Urothelium cell line (cell line): ENCODE measurements at regions not wholly inside any gene's neighbourhood (a gene's known extent, or its start where the extent isn't known, plus 50 kb on each side); places are given as distances from the start of the nearest gene placed in this dataset.
"Not testable (repeated sequence)": the region's sequence is repeated elsewhere in the genome, so short reads cannot be mapped to it uniquely, and the experiment has no call there.

Experiments used
- DNase-seq: peaks from one replicate; pipeline ENCODE4 v3.0.0; 2011; ENCODE audit warnings: low spot score, mixed read lengths
- FAIRE-seq: peaks from 2 replicates; lab custom pipeline; 2011; peaks lifted over from hg19 to GRCh38; lab: Jason Lieb, UNC

DNA sequence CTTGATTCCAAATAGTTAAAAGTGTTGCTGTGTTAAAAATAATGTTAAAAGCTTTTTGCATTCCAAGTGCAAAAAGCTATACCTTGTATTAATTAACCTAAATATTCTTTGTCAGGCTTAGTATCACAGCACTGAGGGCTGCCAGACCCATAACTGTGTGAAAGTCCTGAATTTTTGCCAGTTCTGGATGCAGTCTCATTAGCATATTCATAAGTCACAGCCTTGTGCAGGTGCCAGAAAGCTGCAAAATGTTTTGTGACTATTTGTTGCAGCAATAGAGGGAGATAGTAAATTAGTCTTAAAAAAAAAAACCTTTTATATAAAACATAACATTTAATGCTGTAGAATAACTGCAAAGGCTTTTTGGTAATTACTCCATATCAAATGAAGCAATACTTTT, 56.6 kb downstream of the SLITRK1 start:
- no peak for DNase-seq

DNA sequence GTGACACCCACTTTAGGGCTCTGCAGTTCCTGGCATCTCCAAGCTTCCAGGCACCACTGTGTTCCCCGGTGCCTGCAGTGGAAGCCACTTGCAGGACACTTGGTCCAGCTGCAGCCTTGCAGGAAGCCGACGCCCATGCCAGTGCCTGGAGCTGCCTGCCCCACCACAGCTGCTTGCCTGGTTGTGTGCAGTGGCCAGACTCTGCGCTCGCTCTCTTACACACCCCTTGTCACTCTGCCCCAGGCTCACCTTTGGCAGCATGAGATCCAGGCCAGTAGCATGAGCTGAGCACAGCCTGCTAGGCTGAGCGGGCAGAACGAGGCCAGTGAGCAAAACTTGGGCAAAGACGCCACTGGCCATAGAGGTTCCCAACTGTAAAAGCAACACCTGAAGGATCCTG, 57.7 kb downstream of the SLITRK1 start:
- DNase-seq (no peak), FAIRE-seq (no peak)

More for the DNA sequence above, 56.6 kb downstream of the SLITRK1 start:
- FAIRE-seq = no peak

DNA sequence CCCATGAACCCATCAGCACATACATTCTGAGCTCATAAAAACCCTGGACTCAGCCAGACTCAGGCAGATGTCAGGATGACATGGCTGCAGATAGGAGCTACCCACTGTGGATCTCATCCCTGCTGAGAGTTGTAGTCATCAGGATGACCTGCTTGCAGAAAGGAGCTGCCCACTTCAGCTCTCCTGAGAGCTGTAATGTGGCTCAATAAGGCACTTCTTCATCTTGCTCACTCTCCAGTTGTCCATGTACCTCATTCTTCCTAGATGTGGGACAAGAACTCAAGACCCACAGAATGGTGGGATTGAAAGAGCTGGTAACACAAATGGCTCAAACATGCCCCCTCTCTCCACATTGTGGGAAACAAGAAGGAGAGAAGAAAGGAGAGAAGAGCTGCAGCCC, 58.2 kb downstream of the SLITRK1 start:
- FAIRE-seq = no peak
- no peak for DNase-seq

- DNase-seq (no peak), FAIRE-seq (no peak)
Measured at GRCh38 chr13:83819611-83820010, 62.7 kb downstream of the SLITRK1 start.

DNA sequence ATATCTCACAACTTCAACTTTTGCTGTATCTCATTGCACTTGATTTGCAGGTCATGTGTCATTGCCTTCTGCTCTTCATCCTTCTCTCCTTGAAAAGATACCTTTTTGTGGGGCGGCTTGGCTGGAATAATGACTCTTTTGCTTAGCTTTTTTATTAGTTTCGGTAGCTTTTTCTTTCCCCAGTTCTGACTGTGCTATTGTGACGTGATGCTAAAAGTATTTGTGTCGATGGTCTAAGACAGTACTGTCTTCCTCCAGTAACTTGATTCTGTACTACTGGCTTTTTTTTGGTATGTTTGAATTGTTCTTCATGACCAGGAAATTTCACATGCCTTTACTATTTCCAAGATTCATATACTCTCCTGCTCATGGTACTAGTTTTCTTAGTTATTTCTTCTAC, 63.1 kb downstream of the SLITRK1 start:
- peak; percentile 7 for DNase-seq
- FAIRE-seq = no peak

DNA sequence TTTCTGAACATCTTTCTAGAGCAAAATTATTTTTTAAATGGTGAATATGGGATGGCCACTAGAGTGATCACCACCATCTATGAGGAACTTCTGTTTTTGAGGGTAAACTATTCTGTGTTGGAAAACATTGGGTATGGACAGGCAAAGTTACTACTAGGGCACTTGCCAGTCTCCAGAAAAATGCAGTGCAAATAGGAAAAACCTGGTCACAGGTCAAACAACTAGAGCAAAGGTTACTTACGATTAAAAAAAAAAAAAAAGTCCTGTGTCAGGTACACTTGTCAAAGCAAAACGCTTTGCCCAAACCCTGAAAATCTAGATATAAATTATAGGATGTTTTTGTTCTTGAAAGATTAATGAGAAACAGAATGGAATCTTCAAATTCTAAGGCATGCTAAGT, 66.2 kb downstream of the SLITRK1 start:
- no peak for FAIRE-seq

DNA sequence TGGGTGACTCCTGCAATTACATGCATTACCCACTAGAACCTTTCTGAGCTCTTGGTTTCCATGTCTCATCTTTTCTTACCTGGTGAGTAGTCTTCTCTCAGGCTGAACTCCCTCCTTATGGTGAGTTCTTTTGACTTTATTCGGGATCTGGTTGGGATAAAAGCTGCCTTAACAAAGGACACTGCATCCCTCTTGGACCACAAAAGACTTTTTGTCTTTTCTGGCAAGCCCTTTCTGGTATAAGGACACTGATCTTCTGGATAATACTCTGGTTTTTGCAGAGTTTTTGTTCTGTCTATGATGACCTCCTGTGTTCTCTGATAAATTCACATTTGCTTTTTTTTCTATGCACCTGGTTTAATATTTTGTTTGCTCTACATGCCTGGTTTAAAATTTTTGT, 66.7 kb downstream of the SLITRK1 start:
- no peak for DNase-seq
- no peak for FAIRE-seq

More for the DNA sequence above, 66.2 kb downstream of the SLITRK1 start:
- no peak for DNase-seq

DNA sequence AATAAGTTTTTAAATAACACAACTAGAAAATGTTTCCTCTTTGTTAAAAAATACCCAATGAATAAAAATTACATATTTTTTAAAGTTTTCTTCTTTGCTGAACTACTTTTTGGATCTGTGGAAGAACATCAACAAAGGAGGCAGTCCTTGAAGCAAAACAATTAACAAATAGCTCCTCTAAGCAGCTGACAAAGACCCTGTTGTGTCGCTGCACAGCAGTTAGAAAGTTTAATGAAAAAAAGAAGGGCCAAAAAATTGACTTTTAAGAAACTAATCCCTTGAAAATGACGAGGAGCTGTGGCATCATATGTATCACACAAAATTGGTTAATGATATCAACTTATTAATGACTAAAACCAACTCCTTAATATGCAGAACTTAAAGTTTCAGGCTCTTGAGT, 72.1 kb downstream of the SLITRK1 start:
- FAIRE-seq (no peak), DNase-seq (no peak)

DNA sequence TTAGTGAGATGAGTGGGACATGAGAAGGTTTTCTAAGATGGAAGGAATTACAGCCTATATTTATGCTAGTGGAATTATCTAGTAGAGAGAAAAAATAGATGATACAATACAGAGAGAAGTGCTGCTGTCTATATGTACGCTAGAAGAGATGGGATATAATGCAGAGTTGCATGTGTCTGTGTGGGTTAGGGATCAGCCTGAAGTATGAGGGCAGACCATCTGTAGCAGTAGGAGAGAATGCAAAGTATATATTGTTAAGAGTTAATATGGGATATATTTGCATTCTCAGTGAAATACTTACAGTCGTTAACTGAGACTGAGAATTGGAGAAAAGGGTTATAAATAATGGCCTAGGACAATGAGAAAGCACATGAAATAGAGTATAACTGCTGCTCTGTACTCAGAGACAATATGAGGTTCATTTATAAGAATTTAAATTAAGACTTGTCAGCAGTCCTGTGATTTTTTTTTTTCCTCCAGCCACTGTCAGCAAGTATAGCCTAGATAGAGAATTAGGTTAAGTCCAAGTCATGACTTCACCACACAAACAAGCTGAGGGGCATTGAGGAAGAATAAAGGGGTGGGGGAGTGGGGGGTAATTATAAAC, 77.8 kb downstream of the SLITRK1 start:
- DNase-seq (no peak), FAIRE-seq (no peak)

- no peak for FAIRE-seq
- DNase-seq = no peak
Measured at GRCh38 chr13:83798731-83799130, 83.5 kb downstream of the SLITRK1 start.

- DNase-seq (no peak), FAIRE-seq (no peak)
Measured at GRCh38 chr13:83796364-83796763, 85.9 kb downstream of the SLITRK1 start.

DNA sequence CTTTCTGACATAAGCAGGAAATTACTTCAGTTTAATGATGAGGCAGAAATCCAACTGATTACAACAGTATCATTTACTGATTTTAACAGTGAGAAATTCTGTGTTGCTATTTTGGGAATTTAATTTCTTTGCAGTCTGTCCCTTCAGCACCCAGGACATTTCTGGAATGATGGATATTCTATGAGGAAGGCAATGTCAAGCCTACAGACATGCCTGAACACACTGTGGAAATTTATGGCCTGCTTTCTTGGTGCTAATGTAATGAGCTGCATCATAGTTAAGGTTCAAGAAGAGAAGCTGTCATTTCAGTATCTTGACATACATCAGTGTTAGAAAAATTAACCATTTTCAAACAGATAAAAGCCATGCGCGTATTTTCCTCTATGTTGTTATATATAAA, 87.7 kb downstream of the SLITRK1 start:
- DNase-seq (no peak), FAIRE-seq (no peak)

DNA sequence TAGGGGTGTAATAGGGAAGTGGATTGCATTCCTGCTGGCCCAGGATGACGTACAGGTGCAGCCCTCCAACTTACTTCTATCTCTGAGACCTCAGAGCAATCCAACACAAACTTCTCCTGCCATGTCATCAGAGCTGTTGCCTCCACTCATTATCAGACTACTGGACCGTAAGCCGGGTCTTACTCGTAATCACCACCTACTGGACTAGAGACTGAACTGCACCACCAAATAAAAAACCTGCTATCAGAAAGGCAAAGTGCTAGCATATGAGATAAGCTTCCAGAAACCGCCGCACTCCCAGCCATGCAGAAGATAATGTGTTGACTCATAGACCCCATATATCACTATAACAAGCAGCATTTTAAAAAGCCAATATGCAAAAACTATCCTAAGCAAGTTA, 102.0 kb downstream of the SLITRK1 start:
- peak; percentile 4 for DNase-seq

DNA sequence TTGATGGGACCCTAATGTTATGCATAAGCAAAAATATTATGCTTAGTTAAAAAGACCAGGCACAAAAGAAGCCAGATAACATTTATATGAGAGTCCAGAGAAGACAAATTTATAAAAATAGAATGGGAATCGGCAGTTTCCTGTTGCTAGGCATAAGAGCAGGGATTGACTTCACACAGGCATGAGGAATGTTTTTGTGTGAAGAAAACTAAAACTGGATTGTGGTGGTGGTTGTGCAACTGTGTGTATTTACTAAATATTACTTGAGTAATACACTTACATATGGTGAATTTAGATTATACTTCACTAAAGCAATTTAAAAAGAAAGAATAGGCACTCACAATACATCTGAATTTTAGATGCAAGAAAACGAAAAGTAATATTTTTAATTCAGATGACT, 108.3 kb downstream of the SLITRK1 start:
- no peak for FAIRE-seq

More for the DNA sequence above, 102.0 kb downstream of the SLITRK1 start:
- no peak for FAIRE-seq

GRCh38 chr13:83765796-83766195, 116.5 kb downstream of the SLITRK1 start:
- DNase-seq = no peak
- no peak for FAIRE-seq

More for the DNA sequence above, 108.3 kb downstream of the SLITRK1 start:
- DNase-seq = no peak

- DNase-seq = no peak
- FAIRE-seq = no peak
Measured at GRCh38 chr13:83761631-83762030, 120.6 kb downstream of the SLITRK1 start.

DNA sequence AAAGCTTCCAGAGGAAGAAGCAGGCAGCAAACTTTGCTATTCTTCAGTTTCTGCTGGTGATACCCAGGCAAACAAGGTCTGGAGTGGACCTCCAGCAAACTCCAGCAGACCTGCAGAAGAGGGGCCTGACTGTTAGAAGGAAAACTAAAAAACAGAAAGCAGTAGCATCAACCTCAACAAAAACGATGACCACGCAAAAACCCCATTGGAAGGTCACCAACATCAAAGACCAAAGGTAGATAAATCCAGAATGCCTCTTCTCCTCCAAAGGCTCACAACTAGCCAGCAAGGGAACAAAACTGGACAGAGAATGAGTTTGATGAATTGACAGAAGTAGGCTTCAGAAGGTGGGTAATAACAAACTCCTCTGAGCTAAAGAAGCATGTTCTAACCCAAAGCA, 127.1 kb downstream of the SLITRK1 start:
- not testable (repeated sequence) for FAIRE-seq

DNA sequence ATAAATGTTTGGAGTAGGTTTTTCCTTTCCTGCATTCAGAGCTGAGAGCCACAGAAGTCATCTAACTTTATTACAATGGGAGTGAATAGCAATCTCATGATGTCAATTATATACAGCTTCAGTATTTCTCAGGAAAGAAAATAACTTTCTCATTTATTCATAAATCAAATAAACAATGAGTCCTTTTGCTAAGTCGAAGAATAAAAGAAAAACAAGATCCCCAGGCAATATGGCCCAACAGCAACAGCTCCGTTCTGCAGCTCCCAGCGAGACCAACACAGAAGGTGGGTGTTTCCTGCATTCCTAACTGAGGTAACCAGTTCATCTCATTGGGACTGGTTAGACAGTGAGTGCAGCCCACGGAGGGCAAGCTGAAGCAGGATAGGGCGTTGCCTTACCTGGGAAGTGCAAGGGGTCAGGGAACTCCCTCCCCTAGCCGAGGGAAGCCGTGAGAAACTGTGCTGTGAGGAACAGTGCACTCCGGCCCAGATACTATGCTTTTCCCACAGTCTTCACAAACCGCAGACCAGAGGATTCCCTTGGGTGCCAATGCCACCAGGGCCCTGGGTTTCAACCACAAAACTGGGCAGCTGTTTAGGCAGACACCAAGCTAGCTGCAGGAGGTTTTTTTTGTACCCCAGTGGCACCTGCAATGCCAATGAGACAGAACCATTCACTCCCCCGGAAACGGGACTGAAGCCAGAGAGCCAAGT, 128.2 kb downstream of the SLITRK1 start:
- DNase-seq = no peak
- no peak for FAIRE-seq

More for the DNA sequence above, 127.1 kb downstream of the SLITRK1 start:
- DNase-seq = not testable (repeated sequence)

DNA sequence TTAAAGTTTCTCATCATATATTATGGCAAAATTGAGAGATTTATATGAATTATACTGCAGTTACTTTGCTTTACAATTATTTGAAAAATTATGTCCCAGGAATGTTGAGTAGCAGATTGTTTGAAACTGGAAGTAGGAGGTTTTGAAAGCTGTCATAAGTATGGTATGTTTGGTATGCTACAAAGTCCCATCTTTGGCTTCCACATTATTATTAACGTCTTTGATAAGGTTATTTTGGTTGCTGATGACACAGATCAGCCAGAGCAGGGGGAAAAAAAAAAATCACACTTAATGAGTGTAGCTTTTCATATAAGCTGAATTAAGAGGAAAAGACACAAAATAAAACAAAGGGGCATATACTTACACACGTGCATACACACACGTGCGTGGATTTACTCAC, 130.1 kb downstream of the SLITRK1 start:
- FAIRE-seq = no peak
- peak; percentile 5 for DNase-seq

GRCh38 chr13:83740622-83741021, 141.7 kb downstream of the SLITRK1 start:
- no peak for FAIRE-seq
- no peak for DNase-seq

DNA sequence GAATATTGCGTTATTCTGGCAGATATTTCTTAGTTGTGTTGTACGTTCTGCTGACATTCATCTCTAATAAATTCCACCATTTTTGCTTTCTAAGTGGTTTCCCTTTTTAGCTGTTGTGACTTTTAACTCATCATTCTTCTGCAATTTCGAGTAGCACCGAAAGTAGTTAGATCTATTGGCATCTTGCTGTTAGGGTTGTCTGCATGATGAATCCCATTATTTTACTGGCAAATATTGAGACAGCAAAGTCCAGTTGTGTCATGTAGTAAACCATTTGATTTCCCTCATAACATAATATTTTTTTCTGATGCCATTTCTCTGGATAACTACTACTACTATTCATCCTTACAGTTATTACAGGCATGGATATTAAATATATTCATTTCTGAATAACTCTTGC, 143.9 kb downstream of the SLITRK1 start:
- DNase-seq = no peak

DNA sequence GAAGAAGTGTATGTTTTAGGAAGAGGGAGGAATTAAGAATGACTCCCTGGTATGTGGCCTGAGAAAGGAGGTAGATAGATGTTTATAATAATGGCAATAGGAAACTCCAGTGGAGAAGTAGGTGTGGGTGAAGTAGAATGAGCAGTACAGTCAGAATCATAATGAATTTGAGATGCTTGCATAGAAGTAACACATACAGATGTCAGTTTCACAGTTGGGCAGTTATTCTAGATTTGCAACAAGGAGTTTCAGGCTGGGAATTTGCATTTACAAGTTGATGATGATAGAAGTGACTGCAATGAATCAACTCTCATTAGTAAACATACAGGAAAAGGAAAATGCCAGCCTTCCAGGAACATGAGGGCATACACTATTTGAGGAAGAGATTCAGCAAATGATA, 149.0 kb downstream of the SLITRK1 start:
- FAIRE-seq = no peak
- no peak for DNase-seq

More for the DNA sequence above, 143.9 kb downstream of the SLITRK1 start:
- no peak for FAIRE-seq

DNA sequence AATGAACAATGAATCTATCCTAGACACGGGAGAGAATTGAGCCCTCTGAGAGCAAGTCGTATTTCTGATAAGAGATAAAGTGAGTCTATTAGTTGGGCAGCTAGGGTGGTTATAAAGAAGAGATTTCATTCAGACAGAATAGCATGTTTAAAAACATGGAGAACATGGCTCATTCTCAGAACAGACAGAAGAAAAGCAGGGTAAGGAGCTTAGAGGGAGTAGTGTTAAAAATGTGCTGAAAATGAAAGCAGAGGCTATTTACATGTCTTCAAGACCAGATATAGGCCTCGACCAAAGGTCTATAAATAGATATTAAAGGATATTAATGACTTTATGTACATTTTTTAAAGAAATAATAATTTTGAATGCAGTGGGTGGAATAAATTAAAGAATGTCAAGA, 149.5 kb downstream of the SLITRK1 start:
- no peak for FAIRE-seq
- no peak for DNase-seq
